MCF 10A (cell line): ENCODE measurements at regions not wholly inside any gene's neighbourhood (a gene's known extent, or its start where the extent isn't known, plus 50 kb on each side); places are given as distances from the start of the nearest gene placed in this dataset.

Source experiments
- BruUV-seq: library from RNA; stranded (reverse); fragments of 400-500 nt; replicated peaks from 2 replicates; lab custom pipeline; 2021; lab: Mats Ljungman, UMichigan
- CTCF ChIA-PET: fragments of 300-600 bp; sonication (Branson Sonifier 250); formaldehyde crosslinking; extraction: SDS; loops from one replicate; lab custom pipeline; 2021; ENCODE audit warnings: antibody characterized with exemption, inconsistent platforms; lab: Yijun Ruan, JAX
- POLR2A ChIA-PET: fragments of 300-600, 350-650 bp; sonication (Branson Sonifier 250); formaldehyde crosslinking; extraction: SDS; loops from one replicate; lab custom pipeline; 2020; ENCODE audit warnings: antibody characterized with exemption, inconsistent platforms; lab: Yijun Ruan, JAX
- DNase-seq: peaks from one replicate; pipeline ENCODE4 v3.0.0-alpha.2; 2018; ENCODE audit not compliant: unreplicated experiment
- H3K27ac Mint-ChIP-seq: one replicate; pipeline ENCODE4 v1.8.0; 2022; ENCODE audit warnings: mild to moderate bottlenecking, low read depth, mixed read lengths; ENCODE audit not compliant: unreplicated experiment
- H3K27me3 Mint-ChIP-seq: one replicate; pipeline ENCODE4 v1.8.0; 2022; ENCODE audit warnings: mixed read lengths; ENCODE audit not compliant: insufficient read depth, unreplicated experiment
- H3K36me3 Mint-ChIP-seq: one replicate; pipeline ENCODE4 v1.8.0; 2022; ENCODE audit warnings: mild to moderate bottlenecking, moderate library complexity, mixed read lengths; ENCODE audit not compliant: insufficient read depth, unreplicated experiment
- H3K4me1 Mint-ChIP-seq: one replicate; pipeline ENCODE4 v1.8.0; 2022; ENCODE audit warnings: mixed read lengths; ENCODE audit not compliant: insufficient read depth, unreplicated experiment
- H3K4me3 Mint-ChIP-seq: one replicate; pipeline ENCODE4 v1.8.0; 2022; ENCODE audit warnings: mild to moderate bottlenecking, moderate library complexity, mixed read lengths; ENCODE audit not compliant: unreplicated experiment
- H3K9me3 Mint-ChIP-seq: one replicate; pipeline ENCODE4 v1.8.0; 2022; ENCODE audit warnings: mixed read lengths; ENCODE audit not compliant: unreplicated experiment
- intact Hi-C: fragments of 100-400 bp; cut with micrococcal nuclease; formaldehyde crosslinking; loops from 2 replicates; pipeline ENCODE4 v1.14.1; 2022
- TF ChIP-seq, protein P1 (sequence below): fragments of 200-600 bp; IDR thresholded peaks from one replicate; pipeline ENCODE4 v1.8.0; 2022; ENCODE audit warnings: antibody characterized with exemption, mild to moderate bottlenecking; ENCODE audit not compliant: unreplicated experiment

DNA sequence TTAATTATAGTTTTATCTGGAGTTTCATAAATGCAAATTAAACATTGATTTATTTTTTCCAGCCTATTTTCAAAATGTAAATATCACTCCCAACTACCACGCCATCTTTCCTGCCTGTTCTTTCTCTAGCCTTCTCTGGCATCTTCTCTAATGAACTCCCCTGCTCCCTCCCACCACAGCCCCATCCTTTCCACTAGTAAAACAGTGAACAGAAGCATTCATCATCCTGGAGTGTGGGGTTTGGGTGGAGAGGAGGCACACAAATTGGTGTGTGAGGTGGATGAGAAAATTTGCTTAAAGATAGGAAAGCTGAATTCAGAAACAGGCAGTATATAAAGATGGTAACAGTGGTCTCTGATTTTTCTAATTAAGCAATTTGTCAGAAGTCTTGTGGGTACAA is 479.4 kb downstream of the ARL4A start:
- Mint-ChIP-seq H3K36me3 (no peaks in the 10 kb centered on the region), H3K27ac (no peak overlapping the region), H3K4me1 (no peaks in the 10 kb centered on the region), H3K27me3 (no peaks in the 10 kb centered on the region), H3K4me3 (no peak overlapping the region), H3K9me3 (no peaks in the 10 kb centered on the region)
- intact Hi-C loops: no loop called here
- TF ChIP-seq, protein P1, sequence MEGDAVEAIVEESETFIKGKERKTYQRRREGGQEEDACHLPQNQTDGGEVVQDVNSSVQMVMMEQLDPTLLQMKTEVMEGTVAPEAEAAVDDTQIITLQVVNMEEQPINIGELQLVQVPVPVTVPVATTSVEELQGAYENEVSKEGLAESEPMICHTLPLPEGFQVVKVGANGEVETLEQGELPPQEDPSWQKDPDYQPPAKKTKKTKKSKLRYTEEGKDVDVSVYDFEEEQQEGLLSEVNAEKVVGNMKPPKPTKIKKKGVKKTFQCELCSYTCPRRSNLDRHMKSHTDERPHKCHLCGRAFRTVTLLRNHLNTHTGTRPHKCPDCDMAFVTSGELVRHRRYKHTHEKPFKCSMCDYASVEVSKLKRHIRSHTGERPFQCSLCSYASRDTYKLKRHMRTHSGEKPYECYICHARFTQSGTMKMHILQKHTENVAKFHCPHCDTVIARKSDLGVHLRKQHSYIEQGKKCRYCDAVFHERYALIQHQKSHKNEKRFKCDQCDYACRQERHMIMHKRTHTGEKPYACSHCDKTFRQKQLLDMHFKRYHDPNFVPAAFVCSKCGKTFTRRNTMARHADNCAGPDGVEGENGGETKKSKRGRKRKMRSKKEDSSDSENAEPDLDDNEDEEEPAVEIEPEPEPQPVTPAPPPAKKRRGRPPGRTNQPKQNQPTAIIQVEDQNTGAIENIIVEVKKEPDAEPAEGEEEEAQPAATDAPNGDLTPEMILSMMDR: no peak
- ChIA-PET POLR2A (interaction anchor here (0.6 kb wide), 1 partner anchor 1183 kb away, joined by 3 read pairs; no protein-coding TSS in a partner anchor), CTCF (interaction anchor here (0.8 kb wide), 1 partner anchor 37 kb away, joined by 3 read pairs; no protein-coding TSS in a partner anchor)
- no TSS peak for BruUV-seq
- DNase-seq: no peak

DNA sequence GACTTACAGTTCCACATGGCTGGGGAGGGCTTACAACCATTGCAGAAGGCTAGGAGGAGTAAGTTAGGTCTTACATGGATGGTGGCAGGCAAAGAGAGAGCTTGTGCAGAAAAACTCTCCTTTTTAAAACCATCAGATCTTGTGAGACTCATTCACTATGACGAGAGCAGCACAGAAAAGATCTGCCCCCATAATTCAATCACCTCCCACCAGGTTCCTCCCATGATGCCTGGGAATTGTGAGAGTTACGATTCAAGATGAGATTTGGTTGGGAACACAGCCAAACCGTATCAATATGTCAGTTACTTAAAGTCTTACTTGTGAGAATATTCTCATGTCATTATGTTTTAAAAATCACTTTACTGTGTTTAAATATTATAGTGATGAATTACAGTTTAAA is 481.9 kb downstream of the ARL4A start:
- no peaks in the 10 kb centered on the region for H3K27me3 Mint-ChIP-seq
- intact Hi-C loops: no loop called here
- TF ChIP-seq, protein P1: no peak
- ChIA-PET CTCF (no interaction called here), POLR2A (no interaction called here)
- DNase-seq: no peak
- BruUV-seq: no TSS peak
- H3K4me3 Mint-ChIP-seq: no peak overlapping the region
- H3K9me3 Mint-ChIP-seq: no peaks in the 10 kb centered on the region
- H3K4me1 Mint-ChIP-seq: no peaks in the 10 kb centered on the region
- H3K36me3 Mint-ChIP-seq: no peaks in the 10 kb centered on the region
- no peak overlapping the region for H3K27ac Mint-ChIP-seq

DNA sequence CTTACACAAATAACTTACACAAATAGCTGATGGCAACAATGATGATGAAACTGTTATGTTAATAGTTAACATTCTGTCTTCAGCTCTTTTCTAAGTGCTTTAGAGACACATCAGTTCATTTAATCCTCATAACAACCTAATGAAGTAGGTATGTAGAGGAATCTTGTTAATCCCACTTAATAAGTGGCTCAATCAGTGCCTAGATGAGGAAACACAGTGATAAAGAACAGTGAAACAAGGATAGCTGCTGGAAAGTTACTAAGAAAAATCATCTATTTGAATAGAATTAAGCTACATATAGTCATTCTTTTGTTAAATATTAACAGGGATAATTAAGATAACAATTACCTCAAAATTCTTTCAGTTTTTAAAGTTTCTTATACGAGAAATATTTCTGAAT is 487.6 kb downstream of the ARL4A start:
- H3K36me3 Mint-ChIP-seq: no peaks in the 10 kb centered on the region
- ChIA-PET POLR2A (interaction anchor here (0.7 to 0.8 kb wide), 2 partner anchors 20 to 298 kb away, joined by 3 read pairs; no protein-coding TSS in a partner anchor), CTCF (no interaction called here)
- no peaks in the 10 kb centered on the region for H3K9me3 Mint-ChIP-seq
- TF ChIP-seq, protein P1: no peak
- H3K27me3 Mint-ChIP-seq: no peaks in the 10 kb centered on the region
- no peak overlapping the region for H3K27ac Mint-ChIP-seq
- H3K4me1 Mint-ChIP-seq: no peaks in the 10 kb centered on the region
- H3K4me3 Mint-ChIP-seq: no peak overlapping the region
- DNase-seq: no peak
- intact Hi-C loops: no loop called here
- BruUV-seq: no TSS peak

DNA sequence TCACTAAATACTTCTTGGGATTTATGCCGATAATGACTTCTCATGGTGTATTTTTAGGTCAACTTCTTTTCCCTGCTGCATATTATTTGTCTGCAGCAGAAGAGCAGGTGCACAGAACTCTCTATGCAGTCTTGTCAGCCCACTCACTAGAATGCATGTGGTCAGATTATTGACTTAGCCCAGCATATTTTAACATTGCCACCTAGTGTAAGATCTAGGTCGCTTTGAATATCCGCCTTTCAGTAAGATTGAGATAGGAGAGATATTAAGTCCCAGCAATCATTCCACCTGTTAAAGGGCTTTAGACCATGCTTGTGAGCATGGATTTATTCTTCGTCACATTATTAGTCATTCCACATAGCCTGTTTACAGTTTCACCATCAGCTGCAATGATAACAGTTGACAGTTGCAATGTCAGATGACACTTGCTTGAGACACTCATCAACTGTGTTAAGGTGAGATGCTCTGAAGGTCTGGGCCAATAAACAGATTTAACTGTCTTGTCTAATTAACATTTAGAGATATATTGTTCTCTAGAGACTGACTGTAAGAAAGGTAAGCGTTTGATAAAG is 491.7 kb downstream of the ARL4A start:
- DNase-seq: peak; percentile 23
- ChIA-PET CTCF (interaction anchor here (0.5 to 2.2 kb wide), 6 partner anchors 16 to 689 kb away, joined by 4 to 7 read pairs (median 6); no protein-coding TSS in a partner anchor), POLR2A (no interaction called here)
- H3K36me3 Mint-ChIP-seq: no peaks in the 10 kb centered on the region
- no peak overlapping the region for H3K4me3 Mint-ChIP-seq
- intact Hi-C loops: loop anchor here (1.0 kb wide), 1 partner anchor 492 kb away; the partner anchor contains the start of gene ARL4A
- TF ChIP-seq, protein P1: no peak
- H3K27me3 Mint-ChIP-seq: no peaks in the 10 kb centered on the region
- BruUV-seq: no TSS peak
- no peaks in the 10 kb centered on the region for H3K9me3 Mint-ChIP-seq
- H3K4me1 Mint-ChIP-seq: no peaks in the 10 kb centered on the region
- H3K27ac Mint-ChIP-seq: no peak overlapping the region
